PFSK-1 (cell line): ENCODE measurements at regions not wholly inside any gene's neighbourhood (a gene's known extent, or its start where the extent isn't known, plus 50 kb on each side); places are given as distances from the start of the nearest gene placed in this dataset.

Source experiments
- FOXP2 ChIP-seq: optimal IDR thresholded peaks from 2 replicates; pipeline ENCODE3; 2011; ENCODE audit warnings: borderline replicate concordance, control low read depth, inconsistent platforms; ENCODE audit not compliant: insufficient read depth; ENCODE audit errors: extremely low read length, extremely low read depth
- POLR2AphosphoS5 ChIP-seq: IDR thresholded peaks from 2 replicates; pipeline ENCODE4 v1.6.1; 2012; ENCODE audit warnings: low read depth, mild to moderate bottlenecking, control low read depth, low read length, moderate library complexity
- SIN3A ChIP-seq: IDR thresholded peaks from 2 replicates; pipeline ENCODE4 v1.6.1; 2012; ENCODE audit warnings: mild to moderate bottlenecking, low read length, moderate library complexity, borderline replicate concordance; ENCODE audit not compliant: insufficient read depth
- TAF1 ChIP-seq: IDR thresholded peaks from 2 replicates; pipeline ENCODE4 v1.6.1; 2012; ENCODE audit warnings: low read length, control low read depth, borderline replicate concordance; ENCODE audit not compliant: insufficient read depth

- TF ChIP-seq FOXP2 (no peak), POLR2AphosphoS5 (no peak), TAF1 (no peak), SIN3A (no peak)
These were observed 691.2 kb downstream of the TAF11L14 start for GRCh38 chr5:18325431-18325830.
